GM12865 (cell line): ENCODE measurements at regions not wholly inside any gene's neighbourhood (a gene's known extent, or its start where the extent isn't known, plus 50 kb on each side); places are given as distances from the start of the nearest gene placed in this dataset.

Experiments used
- DNase-seq: peaks from one replicate; pipeline ENCODE4 v3.0.0; 2010; ENCODE audit warnings: low read depth
- H3K4me3 ChIP-seq: 2 replicates; pipeline ENCODE4 v1.5.1; 2011; ENCODE audit warnings: mild to moderate bottlenecking, low read depth, low read length, control low read depth
- TF ChIP-seq, protein P1 (sequence below): IDR thresholded peaks from 2 replicates; pipeline ENCODE4 v1.5.1; 2011; ENCODE audit warnings: low read length, control low read depth, low read depth, inconsistent platforms; ENCODE audit not compliant: insufficient read depth; ENCODE audit errors: missing control alignments

DNA sequence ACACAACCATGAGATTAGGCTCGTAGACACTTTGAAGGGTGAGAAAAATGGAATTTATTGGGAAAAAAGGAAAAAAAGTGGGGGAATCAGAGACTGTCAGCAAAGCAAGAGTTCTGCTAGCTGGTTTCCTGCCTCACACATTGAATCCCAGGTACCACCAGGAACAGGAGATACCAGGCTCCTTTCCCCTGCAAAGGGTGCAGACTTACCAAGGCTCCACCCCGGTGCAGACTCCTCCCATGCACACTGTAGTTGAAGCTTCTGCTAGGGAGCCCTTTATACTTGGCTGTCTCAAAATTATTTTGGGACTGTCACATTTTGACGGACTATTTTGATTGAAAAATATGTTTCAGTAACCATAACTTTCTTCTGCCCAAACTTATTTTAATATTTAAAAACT is 819.9 kb upstream of the GBE1 start:
- no peak overlapping the region for H3K4me3 ChIP-seq
- DNase-seq: no peak
- TF ChIP-seq, protein P1, sequence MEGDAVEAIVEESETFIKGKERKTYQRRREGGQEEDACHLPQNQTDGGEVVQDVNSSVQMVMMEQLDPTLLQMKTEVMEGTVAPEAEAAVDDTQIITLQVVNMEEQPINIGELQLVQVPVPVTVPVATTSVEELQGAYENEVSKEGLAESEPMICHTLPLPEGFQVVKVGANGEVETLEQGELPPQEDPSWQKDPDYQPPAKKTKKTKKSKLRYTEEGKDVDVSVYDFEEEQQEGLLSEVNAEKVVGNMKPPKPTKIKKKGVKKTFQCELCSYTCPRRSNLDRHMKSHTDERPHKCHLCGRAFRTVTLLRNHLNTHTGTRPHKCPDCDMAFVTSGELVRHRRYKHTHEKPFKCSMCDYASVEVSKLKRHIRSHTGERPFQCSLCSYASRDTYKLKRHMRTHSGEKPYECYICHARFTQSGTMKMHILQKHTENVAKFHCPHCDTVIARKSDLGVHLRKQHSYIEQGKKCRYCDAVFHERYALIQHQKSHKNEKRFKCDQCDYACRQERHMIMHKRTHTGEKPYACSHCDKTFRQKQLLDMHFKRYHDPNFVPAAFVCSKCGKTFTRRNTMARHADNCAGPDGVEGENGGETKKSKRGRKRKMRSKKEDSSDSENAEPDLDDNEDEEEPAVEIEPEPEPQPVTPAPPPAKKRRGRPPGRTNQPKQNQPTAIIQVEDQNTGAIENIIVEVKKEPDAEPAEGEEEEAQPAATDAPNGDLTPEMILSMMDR: no peak

DNA sequence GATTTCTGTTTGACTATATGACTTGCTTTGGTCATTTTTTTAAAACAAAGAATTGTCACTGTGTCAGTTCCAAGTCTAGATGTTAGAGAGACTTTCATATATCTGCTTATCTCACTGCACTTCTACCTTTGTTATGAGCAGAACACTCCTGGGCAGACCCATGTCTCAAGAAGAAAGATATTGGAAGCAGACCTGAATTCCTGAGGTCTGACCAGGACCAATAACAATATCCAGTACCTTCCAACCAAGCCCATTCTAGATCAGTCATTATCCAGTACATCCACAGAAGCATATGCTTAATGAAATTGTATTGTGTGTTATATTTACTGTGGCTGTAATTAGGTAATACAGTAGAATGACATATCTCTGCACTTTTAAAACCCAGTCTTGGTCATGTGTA is 811.3 kb upstream of the GBE1 start:
- no peak overlapping the region for H3K4me3 ChIP-seq
- DNase-seq: no peak
- TF ChIP-seq, protein P1: no peak

DNA sequence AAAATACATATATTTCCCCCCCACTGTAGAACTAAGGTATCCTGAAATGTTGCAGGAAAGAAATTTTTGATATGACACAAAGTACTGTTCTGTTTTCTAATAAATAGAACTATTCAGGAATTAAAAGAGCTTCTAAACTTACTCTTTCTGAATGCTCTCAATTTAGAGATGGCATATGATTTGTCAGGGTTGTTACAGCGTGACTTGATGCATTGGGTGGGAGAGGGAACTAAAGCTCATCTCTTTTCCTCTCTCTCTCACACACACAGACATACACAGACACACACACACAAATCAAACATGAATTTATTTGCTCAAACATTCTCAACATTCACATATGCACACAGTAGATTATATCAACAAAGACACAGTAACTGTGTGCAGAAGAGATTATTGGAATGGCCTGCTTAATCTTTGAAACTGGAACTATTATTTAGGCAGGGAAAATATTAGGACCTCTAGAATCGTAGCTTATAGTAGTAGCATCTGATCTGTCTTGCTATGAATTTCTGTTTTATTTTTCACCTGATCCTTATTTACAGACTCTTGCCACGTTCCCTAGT is 807.4 kb upstream of the GBE1 start:
- H3K4me3 ChIP-seq: no peak overlapping the region
- TF ChIP-seq, protein P1: no peak
- no peak for DNase-seq

DNA sequence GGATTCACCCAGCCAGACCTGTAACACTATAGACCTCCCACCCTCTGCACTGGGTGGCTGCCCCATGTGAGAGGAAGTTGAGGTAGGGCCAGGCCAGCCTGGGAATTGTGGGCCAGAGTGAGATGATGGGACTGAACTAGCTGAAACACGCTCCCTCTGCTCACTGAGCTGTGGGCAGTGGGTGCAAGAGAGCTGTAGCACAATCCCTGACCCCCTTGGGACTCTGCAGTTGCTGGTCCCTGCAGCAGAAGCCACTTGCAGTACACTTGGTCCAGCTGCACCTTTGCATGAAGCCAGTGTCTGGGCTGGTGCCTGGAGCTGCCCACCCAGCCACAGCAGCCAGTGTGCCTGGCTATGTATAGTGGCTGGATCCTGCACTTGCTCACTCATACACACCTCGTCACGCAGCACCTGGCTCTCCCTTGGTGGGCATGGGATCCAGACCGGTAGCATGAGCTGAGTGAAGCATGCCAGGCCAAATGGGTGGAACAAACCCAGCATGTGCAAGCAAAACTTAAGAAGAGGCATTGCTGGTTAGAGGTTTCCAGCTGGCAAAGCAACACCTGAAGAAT is 805.7 kb upstream of the GBE1 start:
- no peak overlapping the region for H3K4me3 ChIP-seq
- DNase-seq: no peak
- TF ChIP-seq, protein P1: no peak

DNA sequence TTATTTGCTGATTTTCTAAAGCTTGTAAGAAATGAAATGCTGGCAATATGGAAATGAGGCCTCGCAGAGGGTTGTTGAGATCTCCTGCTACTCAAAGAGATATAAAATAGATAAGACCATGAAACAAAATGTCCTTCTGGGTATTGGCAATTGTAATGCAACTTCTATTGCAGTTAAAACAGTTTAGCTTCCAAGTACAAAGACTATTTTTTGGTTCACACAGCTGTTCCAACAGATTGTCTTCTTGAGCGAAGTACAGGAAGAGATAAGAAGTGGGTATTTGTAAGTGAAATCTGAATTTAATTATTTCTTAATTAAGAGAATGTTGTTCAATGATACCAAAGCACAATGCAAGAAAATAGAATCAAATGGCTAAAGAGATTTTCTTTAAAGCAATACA is 801.5 kb upstream of the GBE1 start:
- TF ChIP-seq, protein P1: no peak
- H3K4me3 ChIP-seq: no peak overlapping the region
- no peak for DNase-seq

DNA sequence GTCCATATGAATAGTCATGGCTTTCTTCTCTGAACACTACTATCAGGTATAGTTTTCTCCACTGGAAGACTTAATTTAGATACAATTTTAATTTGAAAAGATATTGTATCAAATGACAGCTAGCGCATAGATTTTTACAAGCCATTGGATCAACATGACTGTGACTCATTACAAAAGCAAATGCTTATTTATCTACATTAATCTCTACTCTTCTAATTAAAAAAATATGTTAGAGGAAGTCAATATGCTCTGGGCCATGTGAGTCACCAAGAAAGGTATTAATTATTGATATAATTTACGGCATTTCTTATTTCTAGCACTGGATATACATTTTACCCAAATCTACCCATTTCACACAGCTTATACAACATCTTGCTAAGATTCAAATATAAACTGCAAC is 800.3 kb upstream of the GBE1 start:
- H3K4me3 ChIP-seq: no peak overlapping the region
- DNase-seq: no peak
- TF ChIP-seq, protein P1: no peak

DNA sequence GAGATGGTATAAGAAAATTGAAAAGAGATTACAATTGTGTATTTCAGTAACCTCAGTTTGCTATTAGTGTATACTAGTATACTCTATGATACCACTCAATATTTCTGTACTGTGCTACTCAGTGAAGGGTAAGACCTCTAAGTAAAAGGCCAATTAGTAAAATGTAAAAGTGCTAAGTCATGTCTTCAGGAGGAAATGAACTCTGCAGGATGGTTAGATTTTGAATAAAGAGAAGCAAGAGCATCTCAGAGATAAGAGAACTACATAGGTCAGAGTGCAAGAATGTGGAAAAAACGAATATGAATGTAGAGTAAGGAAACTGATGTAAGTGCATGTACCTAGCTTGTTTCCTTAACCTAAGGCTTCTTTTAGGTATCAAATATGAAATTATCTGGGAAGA is 796.6 kb upstream of the GBE1 start:
- TF ChIP-seq, protein P1: no peak
- no peak for DNase-seq
- H3K4me3 ChIP-seq: no peak overlapping the region
